Neutrophil (primary cell): ENCODE measurements at regions not wholly inside any gene's neighbourhood (a gene's known extent, or its start where the extent isn't known, plus 50 kb on each side); places are given as distances from the start of the nearest gene placed in this dataset.

Experiments
- H3K27ac ChIP-seq: fragments of 200-600 bp; sonication (generic); 2 replicates; pipeline ENCODE4 v1.5.1; 2016; ENCODE audit warnings: mild to moderate bottlenecking, moderate library complexity
- H3K27me3 ChIP-seq: fragments of 200-600 bp; sonication (generic); 2 replicates; pipeline ENCODE4 v1.6.0; 2016; ENCODE audit warnings: mild to moderate bottlenecking
- H3K36me3 ChIP-seq: fragments of 200-600 bp; sonication (generic); 2 replicates; pipeline ENCODE4 v1.5.1; 2017
- H3K4me1 ChIP-seq, 2 experiments: fragments of 200-600 bp in 1 of 2; sonication (generic) in 1 of 2; 1 replicate in 1 of 2; 2 replicates in 1 of 2; pipeline versions ENCODE4 v1.5.1 to v1.6.1; 2013 to 2016; ENCODE audit warnings: low read depth in 1 of 2, low read length in 1 of 2, mild to moderate bottlenecking in 1 of 2, moderate library complexity in 1 of 2; ENCODE audit not compliant: control insufficient read depth in 1 of 2, insufficient read depth in 1 of 2
- H3K4me3 ChIP-seq, 2 experiments: fragments of 200-600 bp in 1 of 2; sonication (generic) in 1 of 2; 1 replicate in 1 of 2; 2 replicates in 1 of 2; pipeline ENCODE4 v1.5.1; 2013 to 2016; ENCODE audit warnings: low read depth in 1 of 2, low read length in 1 of 2, mild to moderate bottlenecking in 1 of 2, moderate library complexity in 1 of 2
- H3K9me3 ChIP-seq: fragments of 200-600 bp; sonication (generic); 2 replicates; pipeline ENCODE4 v1.5.1; 2016
- CTCF ChIP-seq: fragments of 200-600 bp; sonication (generic); IDR thresholded peaks from 2 replicates; pipeline ENCODE4 v1.5.1; 2016; ENCODE audit warnings: antibody characterized with exemption

- Histone ChIP-seq H3K4me3 (no peak overlapping the region), H3K9me3 (no peaks in the 10 kb centered on the region), H3K27me3 (no peaks in the 10 kb centered on the region), H3K36me3 (no peaks in the 10 kb centered on the region), H3K27ac (no peak overlapping the region), H3K4me1 (peaks cover 0 to 4% of the 10 kb centered on the region in 2 experiments)
- no peak for TF ChIP-seq CTCF
Observed at GRCh38 chr2:196376984-196377877, 205.9 kb upstream of the STK17B start.

- no peak for TF ChIP-seq CTCF
- Histone ChIP-seq H3K9me3 (no peaks in the 10 kb centered on the region), H3K4me1 (peaks cover 0 to 4% of the 10 kb centered on the region in 2 experiments), H3K4me3 (no peak overlapping the region), H3K27ac (no peak overlapping the region), H3K27me3 (no peaks in the 10 kb centered on the region), H3K36me3 (no peaks in the 10 kb centered on the region)
Observed at GRCh38 chr2:196379600-196379999, 208.2 kb upstream of the STK17B start.

GRCh38 chr2:196380098-196380497, 208.7 kb upstream of the STK17B start:
- H3K4me3 ChIP-seq = no peak overlapping the region
- no peaks in the 10 kb centered on the region for H3K9me3 ChIP-seq
- no peaks in the 10 kb centered on the region for H3K27me3 ChIP-seq
- no peak for TF ChIP-seq CTCF
- peaks cover 0 to 4% of the 10 kb centered on the region in 2 experiments for H3K4me1 ChIP-seq
- no peaks in the 10 kb centered on the region for H3K36me3 ChIP-seq
- H3K27ac ChIP-seq = no peak overlapping the region

GRCh38 chr2:196380575-196380974, 209.2 kb upstream of the STK17B start:
- Histone ChIP-seq H3K4me1 (no peaks in the 10 kb centered on the region), H3K36me3 (no peaks in the 10 kb centered on the region), H3K27ac (no peak overlapping the region), H3K4me3 (no peak overlapping the region), H3K9me3 (no peaks in the 10 kb centered on the region), H3K27me3 (no peaks in the 10 kb centered on the region)
- TF ChIP-seq CTCF = no peak

- H3K4me3 ChIP-seq = no peak overlapping the region
- H3K27me3 ChIP-seq = no peaks in the 10 kb centered on the region
- H3K9me3 ChIP-seq = no peaks in the 10 kb centered on the region
- H3K4me1 ChIP-seq = no peaks in the 10 kb centered on the region
- no peak overlapping the region for H3K27ac ChIP-seq
- TF ChIP-seq CTCF = no peak
- H3K36me3 ChIP-seq = no peaks in the 10 kb centered on the region
Observed at GRCh38 chr2:196381464-196381863, 210.1 kb upstream of the STK17B start.
